ENCODE measurements at regions not wholly inside any gene's neighbourhood (a gene's known extent, or its start where the extent isn't known, plus 50 kb on each side); places are given as distances from the start of the nearest gene placed in this dataset.

- TF ChIP-seq CTCF (IDR thresholded peaks at IDR 0.05) (no peak), EZH2 (IDR thresholded peaks at IDR 0.05; ENCODE audit: borderline replicate concordance, insufficient read depth, low read depth, low read length, poor library complexity, severe bottlenecking) (no peak)
Measured at GRCh38 chr1:99198393-99198792, 65.9 kb upstream of the PLPPR4 start.

All from B cell (primary cell).